ENCODE measurements at regions not wholly inside any gene's neighbourhood (a gene's known extent, or its start where the extent isn't known, plus 50 kb on each side); places are given as distances from the start of the nearest gene placed in this dataset.

- no TSS peak for BruUV-seq (replicated peaks)
- POLR2A ChIA-PET = no interaction called here
- no peak for ATAC-seq
These were observed 436.7 kb upstream of the ANKRD30A start for GRCh38 chr10:36688717-36689116.

GRCh38 chr10:36683421-36683820 is 442.0 kb upstream of the ANKRD30A start:
- Histone ChIP-seq H3K79me2 (ENCODE audit: insufficient read depth, low read length) (no peaks in the 10 kb centered on the region), H2AFZ (ENCODE audit: low read depth, low read length, poor library complexity, severe bottlenecking) (no peak overlapping the region), H3K9me2 (ENCODE audit: insufficient read depth) (no peaks in the 10 kb centered on the region), H3K4me2 (ENCODE audit: low read length) (no peak overlapping the region), H3K4me3 (replicated peaks in 1 of 2; ENCODE audit: low read depth in 1 of 2, low read length in 2 of 2) (no peak overlapping the region), H4K20me1 (ENCODE audit: insufficient read depth) (no peaks in the 10 kb centered on the region), H3K4me1 (ENCODE audit: control insufficient read depth in 1 of 2, insufficient read depth in 2 of 2, low read length in 2 of 2) (no peaks in the 10 kb centered on the region), H3K36me3 (ENCODE audit: control insufficient read depth in 1 of 2, insufficient read depth in 2 of 2, low read length in 2 of 2) (no peaks in the 10 kb centered on the region; a peak in 1 of 4 replicates), H3K27me3 (ENCODE audit: insufficient read depth, low read length) (no peaks in the 10 kb centered on the region), H3K9ac (ENCODE audit: low read length) (no peak overlapping the region), H3K9me3 (ENCODE audit: control insufficient read depth in 1 of 2, insufficient read depth in 1 of 2, low read depth in 1 of 2, low read length in 2 of 2) (peaks cover 0 to 10% of the 10 kb centered on the region in 2 experiments; a peak in 2 of 4 replicates), H3K27ac (ENCODE audit: low read depth, low read length) (no peak overlapping the region)
- ATAC-seq (no peak), DNase-seq (ENCODE audit: low read depth, low spot score) (no peak)
- no peak for TF ChIP-seq ZFX (IDR thresholded peaks at IDR 0.05)
- TF ChIP-seq POLR2A (IDR thresholded peaks at IDR 0.05; ENCODE audit: borderline replicate concordance, extremely low read depth, insufficient read depth, insufficient read length) = no peak
- no peak for TF ChIP-seq MAX (IDR thresholded peaks at IDR 0.05)
- no peak for TF ChIP-seq POLR2AphosphoS5 (IDR thresholded peaks at IDR 0.05; ENCODE audit: low read depth, low read length)
- TF ChIP-seq EZH2 (IDR thresholded peaks at IDR 0.05) = no peak
- no peak for TF ChIP-seq ZBTB33 (IDR thresholded peaks at IDR 0.05; ENCODE audit: extremely low read depth, insufficient replicate concordance, low read length)
- no TSS peak for BruUV-seq (replicated peaks)
- CTCF ChIA-PET = no interaction called here
- intact Hi-C loops (cut with micrococcal nuclease) = no loop called here
- POLR2A ChIA-PET = no interaction called here
- RAD21 ChIA-PET (ENCODE audit: low non-redundant PET in 1 of 2, low total read pairs in 2 of 2, uncharacterized antibody in 2 of 2, unreplicated experiment in 2 of 2) = no interaction called here

More at GRCh38 chr10:36688717-36689116, 436.7 kb upstream of the ANKRD30A start:
- Histone ChIP-seq H3K4me3 (replicated peaks in 1 of 2; ENCODE audit: low read depth in 1 of 2, low read length in 2 of 2) (no peak overlapping the region), H2AFZ (ENCODE audit: low read depth, low read length, poor library complexity, severe bottlenecking) (no peak overlapping the region), H3K27me3 (ENCODE audit: insufficient read depth, low read length) (no peaks in the 10 kb centered on the region), H3K4me2 (ENCODE audit: low read length) (no peak overlapping the region), H3K27ac (ENCODE audit: low read depth, low read length) (no peak overlapping the region), H4K20me1 (ENCODE audit: insufficient read depth) (no peaks in the 10 kb centered on the region), H3K4me1 (ENCODE audit: control insufficient read depth in 1 of 2, insufficient read depth in 2 of 2, low read length in 2 of 2) (no peaks in the 10 kb centered on the region), H3K9me2 (ENCODE audit: insufficient read depth) (no peaks in the 10 kb centered on the region), H3K9me3 (ENCODE audit: control insufficient read depth in 1 of 2, insufficient read depth in 1 of 2, low read depth in 1 of 2, low read length in 2 of 2) (peaks cover 0 to 10% of the 10 kb centered on the region in 2 experiments; a peak in 2 of 4 replicates), H3K9ac (ENCODE audit: low read length) (no peak overlapping the region), H3K36me3 (ENCODE audit: control insufficient read depth in 1 of 2, insufficient read depth in 2 of 2, low read length in 2 of 2) (no peaks in the 10 kb centered on the region), H3K79me2 (ENCODE audit: insufficient read depth, low read length) (no peaks in the 10 kb centered on the region)
- no peak for DNase-seq (ENCODE audit: low read depth, low spot score)
- TF ChIP-seq SIN3A (IDR thresholded peaks at IDR 0.05; ENCODE audit: low read depth) = no peak
- CTCF ChIA-PET = no interaction called here
- intact Hi-C loops (cut with micrococcal nuclease) = no loop called here
- RAD21 ChIA-PET (ENCODE audit: low non-redundant PET in 1 of 2, low total read pairs in 2 of 2, uncharacterized antibody in 2 of 2, unreplicated experiment in 2 of 2) = no interaction called here
